HFFc6 (cell line): ENCODE measurements at regions not wholly inside any gene's neighbourhood (a gene's known extent, or its start where the extent isn't known, plus 50 kb on each side); places are given as distances from the start of the nearest gene placed in this dataset.

ENCODE experiments used
- DNase-seq: peaks from one replicate; pipeline ENCODE4 v3.0.0-alpha.2; 2018
- H3K27ac Mint-ChIP-seq: 2 replicates; pipeline ENCODE4 v1.8.0; 2020; ENCODE audit warnings: mild to moderate bottlenecking, mixed read lengths
- H3K27me3 Mint-ChIP-seq: 2 replicates; pipeline ENCODE4 v1.8.0; 2021; ENCODE audit warnings: mild to moderate bottlenecking, moderate library complexity, mixed read lengths; ENCODE audit not compliant: insufficient read depth
- H3K36me3 Mint-ChIP-seq: 2 replicates; pipeline ENCODE4 v1.8.0; 2021; ENCODE audit warnings: low read depth, mixed read lengths
- H3K4me1 Mint-ChIP-seq: 2 replicates; pipeline ENCODE4 v1.8.0; 2020; ENCODE audit warnings: low read depth, mixed read lengths
- H3K4me3 Mint-ChIP-seq: 2 replicates; pipeline ENCODE4 v1.8.0; 2020; ENCODE audit warnings: mild to moderate bottlenecking, moderate library complexity, mixed read lengths
- H3K9me3 Mint-ChIP-seq: 2 replicates; pipeline ENCODE4 v1.8.0; 2020; ENCODE audit warnings: mild to moderate bottlenecking, mixed read lengths
- TF ChIP-seq, protein P1 (sequence below): fragments of 200-600 bp; sonication (generic); IDR thresholded peaks from 2 replicates; pipeline ENCODE4 v1.5.0; 2021; ENCODE audit warnings: antibody characterized with exemption, mild to moderate bottlenecking

DNA sequence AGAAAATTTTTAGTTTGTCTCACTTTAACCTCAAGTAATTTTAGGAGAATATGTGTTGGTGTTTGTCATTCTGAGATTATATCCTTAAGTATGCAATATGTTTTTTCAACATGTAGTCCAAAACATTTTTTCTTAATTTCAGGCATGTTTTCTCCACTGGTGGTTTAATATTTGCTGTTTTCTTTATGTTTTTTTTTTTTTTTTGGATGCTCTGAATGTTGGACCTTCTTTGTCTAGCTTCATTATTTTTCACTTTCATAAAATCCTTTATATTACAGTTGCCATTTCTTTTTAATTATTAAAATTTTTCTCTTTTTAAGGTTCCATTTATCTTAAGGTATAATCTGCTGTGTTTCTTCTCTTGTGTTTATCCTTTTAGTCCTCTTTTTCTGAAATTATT lies 342.2 kb upstream of the DUSP10 start:
- Mint-ChIP-seq H3K4me3 (no peak overlapping the region), H3K9me3 (peaks cover 8% of the 10 kb centered on the region), H3K27me3 (no peaks in the 10 kb centered on the region; the same call in 1 of the 2 replicates), H3K36me3 (peaks cover 26% of the 10 kb centered on the region), H3K4me1 (peaks cover 48% of the 10 kb centered on the region), H3K27ac (no peak overlapping the region)
- DNase-seq = no peak
- TF ChIP-seq, protein P1, sequence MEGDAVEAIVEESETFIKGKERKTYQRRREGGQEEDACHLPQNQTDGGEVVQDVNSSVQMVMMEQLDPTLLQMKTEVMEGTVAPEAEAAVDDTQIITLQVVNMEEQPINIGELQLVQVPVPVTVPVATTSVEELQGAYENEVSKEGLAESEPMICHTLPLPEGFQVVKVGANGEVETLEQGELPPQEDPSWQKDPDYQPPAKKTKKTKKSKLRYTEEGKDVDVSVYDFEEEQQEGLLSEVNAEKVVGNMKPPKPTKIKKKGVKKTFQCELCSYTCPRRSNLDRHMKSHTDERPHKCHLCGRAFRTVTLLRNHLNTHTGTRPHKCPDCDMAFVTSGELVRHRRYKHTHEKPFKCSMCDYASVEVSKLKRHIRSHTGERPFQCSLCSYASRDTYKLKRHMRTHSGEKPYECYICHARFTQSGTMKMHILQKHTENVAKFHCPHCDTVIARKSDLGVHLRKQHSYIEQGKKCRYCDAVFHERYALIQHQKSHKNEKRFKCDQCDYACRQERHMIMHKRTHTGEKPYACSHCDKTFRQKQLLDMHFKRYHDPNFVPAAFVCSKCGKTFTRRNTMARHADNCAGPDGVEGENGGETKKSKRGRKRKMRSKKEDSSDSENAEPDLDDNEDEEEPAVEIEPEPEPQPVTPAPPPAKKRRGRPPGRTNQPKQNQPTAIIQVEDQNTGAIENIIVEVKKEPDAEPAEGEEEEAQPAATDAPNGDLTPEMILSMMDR = no peak

DNA sequence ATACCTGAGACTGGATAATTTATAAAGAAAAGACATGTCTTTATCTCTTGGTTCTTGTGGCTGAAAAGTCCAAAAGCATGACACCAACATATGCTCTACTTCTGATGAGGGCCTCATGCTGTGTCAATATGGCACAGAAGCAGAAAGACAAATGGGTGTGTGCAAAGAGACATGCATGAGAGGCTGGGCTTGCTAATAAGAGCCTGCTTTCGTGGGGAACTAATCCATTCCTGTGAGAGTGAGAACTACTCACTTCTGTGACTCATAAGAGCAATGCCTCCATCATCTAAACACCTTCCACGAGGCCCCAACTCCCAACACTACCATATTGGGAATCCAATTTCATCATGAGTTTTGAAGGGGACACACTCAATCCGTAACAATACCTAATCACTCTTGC lies 340.0 kb upstream of the DUSP10 start:
- H3K4me3 Mint-ChIP-seq = no peak overlapping the region
- H3K27ac Mint-ChIP-seq = no peak overlapping the region
- H3K27me3 Mint-ChIP-seq = no peaks in the 10 kb centered on the region; the same call in 1 of the 2 replicates
- peaks cover 26% of the 10 kb centered on the region for H3K36me3 Mint-ChIP-seq
- peaks cover 65% of the 10 kb centered on the region for H3K4me1 Mint-ChIP-seq
- TF ChIP-seq, protein P1 = no peak
- peaks cover 8% of the 10 kb centered on the region for H3K9me3 Mint-ChIP-seq
- no peak for DNase-seq

DNA sequence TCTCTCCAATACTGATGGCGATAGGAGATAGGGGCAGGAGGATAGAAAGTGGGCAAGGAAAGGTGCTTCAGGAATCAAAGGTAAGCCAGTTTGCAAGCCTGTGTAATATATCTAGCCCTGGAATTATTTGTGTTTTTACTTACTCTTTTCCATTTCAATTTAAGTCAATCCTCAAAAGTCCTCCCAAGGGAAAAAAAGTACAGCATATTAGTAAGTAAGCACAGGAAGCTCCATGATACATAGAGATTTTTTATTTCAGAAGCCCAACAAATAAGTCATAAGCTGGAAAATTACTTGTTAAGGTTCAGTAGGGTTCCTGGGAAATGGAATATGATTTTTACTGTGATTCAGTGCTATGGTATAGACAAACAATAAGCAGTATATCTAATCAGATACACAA lies 337.7 kb upstream of the DUSP10 start:
- DNase-seq = no peak
- H3K4me3 Mint-ChIP-seq = no peak overlapping the region

DNA sequence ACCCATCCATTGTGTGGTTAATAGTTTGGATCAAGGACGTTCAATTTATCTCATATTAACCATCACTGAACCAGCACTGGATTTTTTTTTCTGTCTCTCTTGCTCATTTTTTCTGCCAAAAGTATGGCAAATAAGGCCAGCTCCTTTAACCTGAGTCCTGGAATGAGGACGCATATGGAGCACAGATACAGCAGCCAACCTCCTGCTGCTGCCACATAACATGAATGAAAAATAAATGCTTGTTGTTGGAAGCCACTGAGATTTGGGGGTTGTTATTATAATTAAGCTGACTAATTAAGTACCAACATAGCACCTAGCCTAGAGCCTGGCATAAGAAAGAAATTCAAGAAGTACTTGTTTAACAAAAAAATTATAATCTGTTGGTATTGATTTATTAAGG lies 335.3 kb upstream of the DUSP10 start:
- no peak overlapping the region for H3K4me3 Mint-ChIP-seq
- no peaks in the 10 kb centered on the region for H3K27me3 Mint-ChIP-seq
- no peak for DNase-seq
- no peak overlapping the region for H3K27ac Mint-ChIP-seq
- TF ChIP-seq, protein P1 = no peak
- peaks cover 5% of the 10 kb centered on the region; the same call in 1 of the 2 replicates for H3K36me3 Mint-ChIP-seq
- no peaks in the 10 kb centered on the region; the same call in 1 of the 2 replicates for H3K9me3 Mint-ChIP-seq
- peaks cover 64% of the 10 kb centered on the region for H3K4me1 Mint-ChIP-seq

More for the DNA sequence above, 337.7 kb upstream of the DUSP10 start:
- peaks cover 49% of the 10 kb centered on the region for H3K4me1 Mint-ChIP-seq
- peaks cover 2% of the 10 kb centered on the region for H3K9me3 Mint-ChIP-seq
- H3K27ac Mint-ChIP-seq = peak overlapping the region; percentile 52
- H3K36me3 Mint-ChIP-seq = peaks cover 21% of the 10 kb centered on the region
- no peaks in the 10 kb centered on the region; the same call in 1 of the 2 replicates for H3K27me3 Mint-ChIP-seq
- TF ChIP-seq, protein P1 = no peak

DNA sequence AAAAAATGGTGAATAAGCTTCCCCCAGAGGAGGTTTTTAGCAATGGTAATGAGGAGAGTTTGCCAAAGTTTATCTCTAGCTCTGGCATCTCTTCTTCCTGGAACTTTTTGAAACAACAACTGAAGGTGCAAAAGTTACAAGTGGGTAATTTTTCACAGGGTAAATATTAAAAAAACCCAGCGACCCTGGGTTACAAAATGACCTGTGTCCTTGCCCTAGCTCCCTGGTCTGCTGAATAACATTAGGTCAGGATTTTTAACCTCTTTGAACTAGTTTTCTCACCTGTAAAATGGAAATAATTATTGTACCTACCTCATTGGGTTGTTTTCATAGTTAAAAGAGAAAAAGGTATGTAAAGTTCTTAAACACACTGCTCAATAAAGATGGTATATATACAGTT lies 332.4 kb upstream of the DUSP10 start:
- Mint-ChIP-seq H3K4me3 (no peak overlapping the region), H3K27ac (peak overlapping the region; percentile 92), H3K27me3 (no peaks in the 10 kb centered on the region), H3K4me1 (peaks cover 48% of the 10 kb centered on the region), H3K9me3 (no peaks in the 10 kb centered on the region), H3K36me3 (no peaks in the 10 kb centered on the region)
- TF ChIP-seq, protein P1 = no peak
- no peak for DNase-seq
